ENCODE measurements at regions not wholly inside any gene's neighbourhood (a gene's known extent, or its start where the extent isn't known, plus 50 kb on each side); places are given as distances from the start of the nearest gene placed in this dataset.

GRCh38 chr14:76607510-76607909 is 153.8 kb upstream of the VASH1 start:
- DNase-seq, result no peak

DNA sequence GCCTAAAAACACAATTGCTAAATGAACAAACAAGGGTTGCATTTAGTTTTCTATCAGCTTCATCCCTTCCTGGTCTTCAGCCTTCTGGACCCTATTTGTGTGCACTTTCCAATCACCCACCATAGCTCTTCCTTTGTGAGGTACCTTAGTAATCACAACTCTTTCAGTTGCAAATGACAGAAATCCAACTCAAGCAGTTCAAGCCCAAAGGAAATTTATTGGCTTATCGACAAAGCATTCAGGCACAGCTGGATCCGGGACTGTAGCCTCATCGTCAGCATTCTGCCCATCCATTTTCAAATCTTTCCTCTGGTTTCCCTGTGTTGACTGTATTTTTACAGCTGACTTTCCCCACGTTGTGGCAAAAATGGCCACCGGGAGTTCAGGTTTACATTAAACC is 148.6 kb upstream of the VASH1 start:
- DNase-seq, result no peak

DNA sequence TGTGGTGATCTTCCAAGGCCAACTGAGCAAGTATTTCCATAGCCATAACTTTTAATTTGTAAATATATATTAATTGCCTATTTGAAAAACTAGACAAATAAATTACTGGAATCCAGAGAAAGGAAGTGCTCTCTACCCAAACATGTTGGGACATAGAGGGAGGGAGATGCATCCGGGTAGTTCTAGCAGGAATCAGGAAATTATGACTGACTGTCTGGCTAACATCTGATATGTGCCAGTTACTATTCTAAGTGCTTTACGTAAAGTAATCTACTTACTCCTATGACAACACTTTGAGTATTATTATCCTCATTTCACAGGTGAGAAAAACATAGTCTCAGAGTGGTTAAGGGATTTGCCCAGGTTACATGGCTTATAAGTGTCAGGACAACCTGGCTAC is 147.7 kb upstream of the VASH1 start:
- DNase-seq, result no peak

DNA sequence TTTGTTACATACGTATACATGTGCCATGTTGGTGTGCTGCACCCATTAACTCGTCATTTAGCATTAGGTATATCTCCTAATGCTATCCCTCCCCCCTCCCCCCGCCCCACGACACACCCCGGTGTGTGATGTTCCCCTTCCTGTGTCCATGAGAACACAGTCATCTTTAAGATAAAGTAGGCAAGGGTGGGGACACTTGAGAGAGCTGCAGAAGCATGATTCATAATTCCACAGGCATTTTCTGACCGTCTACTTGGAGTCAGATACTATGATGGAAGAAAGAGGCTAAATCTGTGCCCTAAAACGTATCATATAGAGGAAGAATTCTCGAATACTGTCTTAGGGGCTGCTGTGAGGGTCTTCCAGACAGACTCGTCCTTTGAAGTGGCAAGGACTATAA is 145.9 kb upstream of the VASH1 start:
- no peak for DNase-seq

DNA sequence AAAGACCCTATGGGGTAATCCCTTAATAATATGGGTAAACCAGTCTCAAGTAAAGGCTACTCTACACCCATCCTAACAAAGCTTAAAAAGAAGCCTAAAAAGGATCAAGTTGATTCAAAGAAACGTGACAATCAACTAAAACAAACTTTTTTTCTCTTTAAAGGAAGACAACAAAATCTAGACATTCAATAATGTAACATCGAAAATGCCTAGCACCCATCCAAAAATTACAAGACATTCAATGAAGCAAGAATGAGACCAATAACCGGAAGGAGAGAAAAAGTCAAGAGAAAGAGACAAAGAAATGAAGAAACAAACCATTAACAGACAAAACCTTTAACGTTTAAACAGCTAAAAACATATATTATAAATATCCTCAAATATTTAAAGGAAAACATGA is 143.8 kb upstream of the VASH1 start:
- no peak for DNase-seq

GRCh38 chr14:76636602-76637001 is 124.7 kb upstream of the VASH1 start:
- DNase-seq, result no peak

DNA sequence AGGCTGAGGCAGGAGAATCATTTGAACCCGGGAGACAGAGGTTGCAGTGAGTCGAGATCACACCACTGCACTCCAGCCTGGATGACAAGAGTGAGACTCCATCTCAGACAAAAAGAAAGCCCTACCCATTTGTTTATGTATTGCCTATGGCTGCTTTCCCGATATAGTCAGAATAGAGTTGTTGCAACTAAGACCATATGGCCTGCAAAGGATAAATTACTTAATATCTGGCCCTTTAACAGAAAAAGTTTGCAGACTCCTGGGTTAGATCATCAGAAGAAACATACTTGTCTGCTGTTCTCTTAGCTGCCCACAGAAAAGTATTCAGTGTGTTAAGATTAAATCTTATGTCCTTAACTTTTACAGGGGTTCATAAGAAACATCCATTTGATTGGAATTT is 122.4 kb upstream of the VASH1 start:
- DNase-seq, result no peak

DNA sequence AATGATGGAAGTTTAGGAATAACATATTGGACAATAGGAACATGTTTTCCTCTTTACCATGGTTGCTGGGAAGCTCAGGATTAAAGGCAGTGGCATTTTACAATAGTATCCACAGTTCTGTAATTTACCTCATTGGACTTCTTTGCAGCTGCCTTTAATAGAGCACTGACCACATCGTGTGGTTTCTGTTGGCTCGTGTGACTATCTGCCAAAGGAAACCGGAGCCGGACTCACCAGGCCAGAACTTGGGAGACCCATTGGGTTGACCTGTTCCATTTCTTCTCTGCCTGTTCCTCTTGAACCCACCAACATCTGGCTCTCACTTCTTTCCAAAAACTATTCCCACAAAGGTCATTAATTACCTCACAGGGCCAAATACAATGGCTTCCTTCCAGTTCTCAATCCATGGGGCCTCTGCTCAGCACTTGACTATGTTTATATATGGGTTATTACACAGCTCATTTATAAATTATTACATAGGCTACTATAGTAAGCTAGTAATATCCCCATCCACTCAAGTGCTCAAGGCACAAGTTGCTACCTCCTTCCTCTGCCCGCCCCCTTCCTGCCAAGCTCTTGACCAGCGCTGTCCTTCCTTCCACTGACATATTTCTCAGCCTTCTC is 121.5 kb upstream of the VASH1 start:
- no peak for DNase-seq

GRCh38 chr14:76640923-76641395 is 120.3 kb upstream of the VASH1 start:
- no peak for DNase-seq

DNA sequence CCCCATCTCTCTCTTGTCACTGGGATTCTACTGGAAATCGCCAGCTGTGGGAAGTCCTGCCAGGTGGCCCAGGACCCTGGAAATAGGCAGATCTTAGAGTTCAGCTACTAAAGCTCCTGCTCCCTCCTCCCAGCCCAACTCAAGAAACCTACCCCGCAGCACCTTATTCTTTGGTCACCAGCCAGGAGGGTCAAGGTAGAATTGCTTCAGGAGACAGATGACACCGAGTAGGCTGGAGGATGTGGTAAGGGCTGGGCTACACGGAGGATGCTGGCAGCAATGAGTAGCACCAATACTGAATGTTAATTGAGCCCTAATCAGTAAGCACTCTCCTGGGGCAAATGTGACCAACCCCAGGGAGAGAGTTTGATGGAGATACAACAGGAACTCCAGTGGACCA is 119.7 kb upstream of the VASH1 start:
- DNase-seq, result no peak

DNA sequence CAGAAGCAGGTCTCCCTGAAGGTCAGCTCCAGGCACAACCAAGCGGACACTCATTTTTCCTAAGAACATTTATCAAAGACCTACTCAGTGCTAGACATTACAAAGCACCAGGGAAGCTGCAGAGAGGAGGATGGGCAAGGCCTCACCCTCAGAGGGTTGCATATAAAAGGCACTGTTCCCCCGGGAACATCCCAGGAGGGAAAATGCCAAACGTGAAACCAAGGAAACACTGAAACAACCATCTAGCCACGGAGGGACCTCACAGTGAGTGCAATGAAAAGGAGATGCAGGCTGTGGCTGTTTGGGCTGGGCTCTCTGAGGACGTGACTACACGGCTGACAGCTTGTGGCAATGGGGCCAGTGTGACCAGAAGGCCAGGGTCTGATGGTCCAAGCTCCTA is 117.4 kb upstream of the VASH1 start:
- DNase-seq, result no peak

DNA sequence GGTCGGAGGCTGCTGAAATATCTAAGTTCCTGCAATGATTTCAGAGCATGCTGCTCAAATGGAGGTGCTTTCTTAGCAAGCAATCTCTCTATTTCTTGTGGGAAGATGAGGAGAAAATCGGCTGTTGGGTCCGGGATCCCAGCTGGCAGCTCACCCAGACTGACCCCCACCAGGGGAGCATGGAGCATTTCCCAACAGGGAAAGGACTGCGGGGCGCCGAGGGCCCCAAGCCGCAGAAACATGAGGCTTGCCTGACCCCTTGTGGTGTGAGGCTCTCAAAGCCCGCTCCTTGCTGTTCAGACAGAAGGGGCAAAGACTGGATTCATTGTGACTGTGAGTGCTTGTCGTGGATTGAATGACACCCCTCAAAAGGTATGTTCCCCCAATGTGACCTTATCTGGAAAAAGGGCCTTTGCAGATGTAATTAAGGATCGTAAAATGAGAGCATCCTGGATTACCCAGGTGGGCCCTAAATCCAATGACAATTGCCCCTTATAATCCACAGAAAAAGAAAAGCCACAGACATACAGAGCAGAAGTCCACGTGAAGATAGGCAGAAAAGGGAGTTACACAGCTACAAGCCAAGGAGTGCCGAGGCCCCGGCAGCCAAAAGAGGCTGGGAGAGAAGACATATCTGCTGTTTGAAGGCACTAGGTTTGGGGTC is 116.3 kb upstream of the VASH1 start:
- no peak for DNase-seq

DNA sequence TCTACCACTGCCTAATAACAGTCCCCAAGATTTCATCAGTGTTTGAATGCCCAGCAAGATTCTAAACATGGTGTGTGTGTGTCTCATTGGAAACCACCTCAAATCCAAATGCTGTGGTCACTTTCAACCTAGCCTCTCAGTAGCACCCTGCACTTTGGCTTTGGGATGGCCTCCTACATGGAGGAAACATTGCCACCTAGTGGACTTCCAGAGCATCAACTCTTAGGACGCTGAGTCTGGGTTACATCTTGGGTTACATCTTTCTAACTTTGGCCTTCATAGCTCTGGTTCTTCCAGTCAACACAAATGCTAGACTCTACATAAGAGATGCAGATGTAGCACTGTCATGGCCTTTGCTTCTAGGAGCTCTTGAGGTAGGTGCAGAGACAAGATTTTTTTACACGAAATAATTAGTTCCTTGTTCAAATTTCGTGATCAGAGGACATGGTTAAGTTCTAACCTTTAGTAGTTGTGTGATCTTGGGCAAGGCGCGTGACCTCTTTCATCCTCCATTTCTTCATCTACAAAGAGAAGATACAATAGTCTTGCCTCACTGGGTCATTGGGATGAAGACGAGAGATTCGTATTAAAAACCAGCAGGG is 113.5 kb upstream of the VASH1 start:
- no peak for DNase-seq

DNA sequence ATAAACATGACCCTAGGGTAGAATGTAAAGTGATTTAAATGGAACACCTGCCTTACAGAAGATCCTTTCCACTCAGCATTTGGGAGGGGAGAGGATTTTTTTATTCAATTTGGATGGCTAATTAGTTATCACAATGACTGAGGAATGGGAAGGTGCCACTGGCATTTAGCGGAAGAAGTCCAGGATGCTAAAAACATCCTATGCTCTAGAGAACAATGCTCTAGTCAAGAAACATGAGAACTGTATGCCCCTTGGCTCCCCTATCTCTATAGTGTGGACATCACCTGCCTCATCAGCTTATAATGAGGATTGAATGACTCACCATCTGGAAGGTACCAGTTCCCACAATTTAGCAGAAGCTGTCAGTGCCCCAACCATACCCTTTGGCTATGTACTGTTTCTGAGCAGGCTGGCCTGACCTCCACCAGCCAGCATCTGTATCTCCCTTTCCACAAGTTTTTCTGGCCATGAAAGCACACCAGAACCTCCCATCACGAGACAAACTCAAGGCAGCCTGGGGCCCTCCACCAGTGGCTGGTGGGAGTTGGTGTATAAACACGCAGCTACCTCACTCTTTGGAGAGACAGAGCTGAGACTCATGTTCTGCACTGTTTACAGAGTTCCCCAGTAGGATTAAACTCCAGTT is 109.7 kb upstream of the VASH1 start:
- no peak for DNase-seq

- DNase-seq, result no peak
These were observed 107.2 kb upstream of the VASH1 start for GRCh38 chr14:76653875-76654572.

DNA sequence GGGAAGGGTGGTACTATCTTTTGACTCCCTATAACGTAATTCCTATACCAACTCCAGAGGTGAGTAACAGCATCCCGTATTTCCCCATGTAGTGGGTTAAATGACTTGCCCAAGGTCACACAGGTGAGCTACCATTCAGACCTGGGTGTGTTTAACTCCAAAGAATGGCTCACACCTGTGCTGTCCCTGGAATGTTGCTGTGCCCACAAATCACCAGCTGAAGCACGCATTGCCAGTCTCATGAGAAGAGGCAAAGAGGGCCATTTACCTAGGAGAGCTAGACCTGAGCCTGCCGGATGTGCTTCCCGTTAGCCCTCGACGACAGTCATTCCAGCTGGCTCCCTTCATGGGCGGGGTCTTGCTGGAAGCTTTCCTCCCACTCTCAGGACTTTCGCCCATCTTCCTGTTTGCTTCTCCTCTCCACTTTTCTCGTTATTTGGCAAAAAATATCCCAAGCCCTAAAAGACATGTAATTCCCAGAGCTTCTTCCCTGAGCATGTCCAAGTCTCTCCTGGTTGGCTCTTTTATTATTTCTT is 106.6 kb upstream of the VASH1 start:
- no peak for DNase-seq

- DNase-seq, result no peak
These were observed 105.9 kb upstream of the VASH1 start for GRCh38 chr14:76655331-76655730.

DNA sequence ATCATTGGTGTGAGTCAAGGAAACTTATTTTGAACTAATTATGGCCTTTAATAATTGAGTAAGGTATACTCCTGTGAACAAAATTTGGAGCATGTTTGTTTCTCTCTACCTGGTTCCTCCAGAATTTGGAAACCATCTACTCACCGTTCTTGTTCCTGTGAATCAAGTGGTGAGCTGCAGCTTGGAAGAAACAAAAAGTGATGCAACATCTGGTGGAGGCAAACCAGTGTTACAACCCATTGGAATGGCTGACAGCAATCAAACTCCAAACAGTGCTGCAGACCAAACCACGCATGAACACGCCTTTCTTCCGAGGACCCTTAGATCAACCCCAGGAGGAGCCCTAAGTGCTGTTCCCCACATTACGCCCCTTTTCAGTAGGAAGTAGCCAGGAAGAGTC is 104.7 kb upstream of the VASH1 start:
- DNase-seq, result no peak

DNA sequence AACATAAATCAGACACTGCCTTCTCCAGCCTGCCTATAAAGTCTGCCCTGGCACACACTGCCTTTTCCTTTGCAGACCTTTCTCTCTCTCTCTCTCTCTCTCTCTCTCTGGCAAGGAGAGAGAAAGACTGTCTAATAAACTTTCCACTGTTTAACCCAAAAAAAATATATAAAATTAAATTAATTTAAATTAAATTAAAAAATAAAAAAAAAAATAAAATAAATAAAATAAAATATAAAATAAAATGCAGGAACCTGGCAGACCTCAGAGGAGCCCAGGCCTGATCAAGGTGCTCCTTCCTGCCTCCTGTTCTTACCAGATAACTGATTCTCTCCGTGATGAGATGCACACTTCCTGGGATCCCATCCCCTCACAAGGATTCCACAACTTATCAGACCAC is 103.9 kb upstream of the VASH1 start:
- no peak for DNase-seq

GRCh38 chr14:76657846-76658245 is 103.4 kb upstream of the VASH1 start:
- DNase-seq, result no peak

- DNase-seq, result no peak
These were observed 98.7 kb upstream of the VASH1 start for GRCh38 chr14:76662580-76662979.

DNA sequence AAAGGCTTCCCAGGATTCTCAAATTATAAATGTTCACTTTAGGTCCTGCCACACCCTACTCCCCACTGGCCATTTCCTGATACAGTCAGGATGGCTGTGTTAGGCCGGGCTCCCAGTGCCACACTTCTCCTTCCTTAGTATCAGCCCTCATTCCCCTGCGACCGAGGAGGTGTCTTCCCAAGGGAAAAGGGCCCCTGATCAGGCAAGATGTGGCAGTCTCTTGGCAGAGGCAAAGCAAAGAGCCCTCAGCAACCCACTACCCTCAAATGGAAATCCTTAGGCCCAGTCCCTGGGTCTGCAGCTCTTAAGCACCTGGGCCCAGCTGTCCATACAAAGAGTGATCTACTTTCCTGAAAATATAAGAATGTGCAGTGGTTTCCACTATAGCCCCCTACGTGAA is 96.5 kb upstream of the VASH1 start:
- DNase-seq, result no peak

GRCh38 chr14:76666746-76667145 is 94.5 kb upstream of the VASH1 start:
- no peak for DNase-seq

All from activated CD4-positive, CD25-positive, alpha-beta regulatory T cell (primary cell).